ENCODE measurements at regions not wholly inside any gene's neighbourhood (a gene's known extent, or its start where the extent isn't known, plus 50 kb on each side); places are given as distances from the start of the nearest gene placed in this dataset.

DNA sequence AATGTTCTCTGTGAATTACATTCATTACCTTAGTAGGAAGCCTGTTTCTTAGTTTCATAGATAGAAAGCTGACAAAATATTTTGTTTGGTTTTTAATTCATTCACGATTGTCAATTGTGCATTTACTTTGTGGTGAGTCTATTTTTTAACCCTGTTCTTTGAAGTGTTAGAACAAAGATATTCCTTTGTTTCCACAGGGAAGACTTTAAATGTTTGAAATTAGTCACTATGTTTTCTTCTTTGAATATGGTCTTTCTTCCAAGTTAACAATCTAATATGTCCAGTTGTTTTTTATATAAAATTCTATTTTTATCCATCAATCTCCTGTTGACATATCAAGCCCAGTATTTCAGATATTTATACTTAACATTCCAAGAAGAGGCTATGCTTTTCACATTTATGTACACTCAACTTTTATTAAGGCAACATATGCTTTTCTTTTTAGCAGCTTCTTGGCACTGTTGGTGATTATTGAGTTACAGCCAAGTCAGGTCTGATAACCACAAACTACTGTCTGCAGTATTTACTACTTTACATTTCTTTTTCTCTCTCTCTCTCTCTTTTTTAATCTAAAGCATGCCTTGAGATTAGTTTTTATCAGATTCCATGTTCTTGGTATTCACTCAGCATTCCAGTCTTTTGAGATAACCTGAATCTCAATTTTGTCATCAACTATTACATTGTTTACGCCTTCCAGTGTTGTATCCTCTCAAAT is 812.8 kb upstream of the SLC10A2 start:
- Histone ChIP-seq H2BK15ac (ENCODE audit: low read depth, low read length) (no peak overlapping the region), H3K79me1 (ENCODE audit: low read depth in 1 of 2, low read length in 2 of 2) (no peaks in the 10 kb centered on the region), H4K8ac (ENCODE audit: low read depth in 2 of 2, low read length in 2 of 2) (no peak overlapping the region), H3K36me3 (ENCODE audit: control insufficient read depth, insufficient read depth, low read length) (no peaks in the 10 kb centered on the region), H2AK9ac (replicated peaks; ENCODE audit: low read depth, low read length, poor library complexity) (no peak overlapping the region), H3K9me3 (ENCODE audit: control insufficient read depth, insufficient read depth, low read length) (no peaks in the 10 kb centered on the region), H3K56ac (ENCODE audit: extremely low read depth, insufficient read depth, low read length) (no peak overlapping the region), H4K5ac (ENCODE audit: low read depth, low read length) (no peak overlapping the region), H3K9ac (ENCODE audit: low read depth, low read length) (no peak overlapping the region), H3K18ac (ENCODE audit: low read depth, low read length) (no peak overlapping the region), H3K4me1 (ENCODE audit: control insufficient read depth, insufficient read depth, low read length) (peaks cover 2% of the 10 kb centered on the region; the same call in 1 of the 2 replicates), H2BK120ac (ENCODE audit: low read depth, low read length) (no peak overlapping the region), H2AFZ (replicated peaks; ENCODE audit: low read length, poor library complexity) (no peak overlapping the region), H3K4ac (ENCODE audit: low read depth, low read length) (no peak overlapping the region), H2BK5ac (ENCODE audit: low read depth, low read length, poor library complexity, severe bottlenecking) (no peak overlapping the region), H3K27ac (ENCODE audit: insufficient read depth, low read length) (no peak overlapping the region), H3K9me1 (ENCODE audit: insufficient read depth, low read length) (no peaks in the 10 kb centered on the region; the same call in 1 of the 2 replicates), H3K27me3 (ENCODE audit: control insufficient read depth, insufficient read depth, low read length) (no peaks in the 10 kb centered on the region), H2AK5ac (ENCODE audit: low read depth, low read length) (no peak overlapping the region), H3K4me3 (ENCODE audit: insufficient read depth, low read depth, low read length) (no peak overlapping the region), H3K14ac (replicated peaks; ENCODE audit: low read depth, low read length) (no peak overlapping the region), H4K91ac (ENCODE audit: insufficient read depth, low read depth, low read length) (no peak overlapping the region), H3K4me2 (ENCODE audit: low read depth, low read length) (no peak overlapping the region), H4K20me1 (ENCODE audit: insufficient read depth, low read length) (no peaks in the 10 kb centered on the region), H2BK20ac (ENCODE audit: low read depth, low read length) (no peak overlapping the region), H3K23ac (ENCODE audit: low read depth, low read length) (no peak overlapping the region)
- DNase-seq (no peak), ATAC-seq (ENCODE audit: low read depth) (no peak)
- TF ChIP-seq, protein P1, sequence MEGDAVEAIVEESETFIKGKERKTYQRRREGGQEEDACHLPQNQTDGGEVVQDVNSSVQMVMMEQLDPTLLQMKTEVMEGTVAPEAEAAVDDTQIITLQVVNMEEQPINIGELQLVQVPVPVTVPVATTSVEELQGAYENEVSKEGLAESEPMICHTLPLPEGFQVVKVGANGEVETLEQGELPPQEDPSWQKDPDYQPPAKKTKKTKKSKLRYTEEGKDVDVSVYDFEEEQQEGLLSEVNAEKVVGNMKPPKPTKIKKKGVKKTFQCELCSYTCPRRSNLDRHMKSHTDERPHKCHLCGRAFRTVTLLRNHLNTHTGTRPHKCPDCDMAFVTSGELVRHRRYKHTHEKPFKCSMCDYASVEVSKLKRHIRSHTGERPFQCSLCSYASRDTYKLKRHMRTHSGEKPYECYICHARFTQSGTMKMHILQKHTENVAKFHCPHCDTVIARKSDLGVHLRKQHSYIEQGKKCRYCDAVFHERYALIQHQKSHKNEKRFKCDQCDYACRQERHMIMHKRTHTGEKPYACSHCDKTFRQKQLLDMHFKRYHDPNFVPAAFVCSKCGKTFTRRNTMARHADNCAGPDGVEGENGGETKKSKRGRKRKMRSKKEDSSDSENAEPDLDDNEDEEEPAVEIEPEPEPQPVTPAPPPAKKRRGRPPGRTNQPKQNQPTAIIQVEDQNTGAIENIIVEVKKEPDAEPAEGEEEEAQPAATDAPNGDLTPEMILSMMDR (conservative IDR thresholded peaks at IDR 0.05; ENCODE audit: low read depth, low read length), result no peak
- TF ChIP-seq RFX5 (IDR thresholded peaks at IDR 0.05; ENCODE audit: low read depth, low read length) (no peak), NFE2L2 (IDR thresholded peaks at IDR 0.05; ENCODE audit: low read depth, low read length) (no peak), FOS (IDR thresholded peaks at IDR 0.05; ENCODE audit: low read depth, low read length) (no peak), RCOR1 (IDR thresholded peaks at IDR 0.05; ENCODE audit: insufficient replicate concordance, low read length) (no peak), BHLHE40 (IDR thresholded peaks at IDR 0.05; ENCODE audit: low read depth, low read length) (no peak), MAFK (IDR thresholded peaks at IDR 0.05; ENCODE audit: low read depth, low read length) (no peak), CEBPB (IDR thresholded peaks at IDR 0.05; ENCODE audit: low read depth, low read length) (no peak), MXI1 (IDR thresholded peaks at IDR 0.05; ENCODE audit: borderline replicate concordance, low read depth, low read length) (no peak), RAD21 (IDR thresholded peaks at IDR 0.05; ENCODE audit: low read length) (no peak), SMC3 (IDR thresholded peaks at IDR 0.05; ENCODE audit: low read depth, low read length) (no peak), POLR2A (IDR thresholded peaks at IDR 0.05; ENCODE audit: low read depth, low read length) (no peak), CHD1 (IDR thresholded peaks at IDR 0.05; ENCODE audit: low read depth, low read length) (no peak), MAZ (IDR thresholded peaks at IDR 0.05; ENCODE audit: borderline replicate concordance, low read depth, low read length) (no peak)
- TF ChIP-seq, protein P2, sequence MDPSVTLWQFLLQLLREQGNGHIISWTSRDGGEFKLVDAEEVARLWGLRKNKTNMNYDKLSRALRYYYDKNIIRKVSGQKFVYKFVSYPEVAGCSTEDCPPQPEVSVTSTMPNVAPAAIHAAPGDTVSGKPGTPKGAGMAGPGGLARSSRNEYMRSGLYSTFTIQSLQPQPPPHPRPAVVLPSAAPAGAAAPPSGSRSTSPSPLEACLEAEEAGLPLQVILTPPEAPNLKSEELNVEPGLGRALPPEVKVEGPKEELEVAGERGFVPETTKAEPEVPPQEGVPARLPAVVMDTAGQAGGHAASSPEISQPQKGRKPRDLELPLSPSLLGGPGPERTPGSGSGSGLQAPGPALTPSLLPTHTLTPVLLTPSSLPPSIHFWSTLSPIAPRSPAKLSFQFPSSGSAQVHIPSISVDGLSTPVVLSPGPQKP (IDR thresholded peaks at IDR 0.05; ENCODE audit: borderline replicate concordance, low read depth, low read length), result no peak
- TF ChIP-seq, protein P3, sequence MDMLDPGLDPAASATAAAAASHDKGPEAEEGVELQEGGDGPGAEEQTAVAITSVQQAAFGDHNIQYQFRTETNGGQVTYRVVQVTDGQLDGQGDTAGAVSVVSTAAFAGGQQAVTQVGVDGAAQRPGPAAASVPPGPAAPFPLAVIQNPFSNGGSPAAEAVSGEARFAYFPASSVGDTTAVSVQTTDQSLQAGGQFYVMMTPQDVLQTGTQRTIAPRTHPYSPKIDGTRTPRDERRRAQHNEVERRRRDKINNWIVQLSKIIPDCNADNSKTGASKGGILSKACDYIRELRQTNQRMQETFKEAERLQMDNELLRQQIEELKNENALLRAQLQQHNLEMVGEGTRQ (IDR thresholded peaks at IDR 0.05; ENCODE audit: low read depth, low read length), result no peak
- ChIA-PET POLR2A (ENCODE audit: unreplicated experiment) (no interaction called here), CTCF (no interaction called here)
- in situ Hi-C loops (cut with MboI; ENCODE audit: low sequenced_read_pairs), result loop anchor here (25.0 kb wide), 1 partner anchor 683 kb away; no protein-coding TSS in a partner anchor
- dilution Hi-C loops (cut with HindIII; ENCODE audit: low sequenced_read_pairs, unreplicated experiment), result no loop called here
- BruUV-seq (replicated peaks), result no TSS peak
- WGBS, 2 experiments (ENCODE audit: extremely low coverage in 2 of 2, insufficient read length in 1 of 2), result 83% methylated on average over 1 of the region's 2 CpGs; no CpG with 5 or more reads in 1 of the 2 experiments
- intact Hi-C loops (cut with micrococcal nuclease), result no loop called here

All from IMR-90 (cell line).